ENCODE measurements at regions not wholly inside any gene's neighbourhood (a gene's known extent, or its start where the extent isn't known, plus 50 kb on each side); places are given as distances from the start of the nearest gene placed in this dataset.

DNA sequence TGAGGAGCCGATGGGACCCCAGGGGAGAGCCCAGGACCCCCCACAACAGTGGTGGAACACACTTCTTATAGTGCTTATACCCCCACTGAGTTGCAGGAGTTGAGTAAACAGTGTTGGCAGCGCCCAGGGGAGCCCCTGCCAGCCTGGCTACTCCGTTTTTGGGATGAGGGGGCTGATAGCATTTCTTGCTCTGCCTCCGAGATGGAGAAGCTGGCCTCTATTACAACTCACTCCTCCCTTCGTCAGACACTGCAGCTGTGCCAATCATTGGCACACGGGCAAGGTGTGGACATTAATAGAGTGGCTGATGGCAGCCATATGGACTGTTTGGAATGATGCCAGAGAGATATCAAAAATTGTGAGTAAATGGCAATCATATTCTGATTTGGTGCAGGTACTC lies 94.9 kb upstream of the TMPO start:
- peaks cover 3% of the 10 kb centered on the region; the same call in 1 of the 2 replicates for H3K4me1 ChIP-seq (ENCODE audit: control insufficient read depth, insufficient read depth, low read length)

DNA sequence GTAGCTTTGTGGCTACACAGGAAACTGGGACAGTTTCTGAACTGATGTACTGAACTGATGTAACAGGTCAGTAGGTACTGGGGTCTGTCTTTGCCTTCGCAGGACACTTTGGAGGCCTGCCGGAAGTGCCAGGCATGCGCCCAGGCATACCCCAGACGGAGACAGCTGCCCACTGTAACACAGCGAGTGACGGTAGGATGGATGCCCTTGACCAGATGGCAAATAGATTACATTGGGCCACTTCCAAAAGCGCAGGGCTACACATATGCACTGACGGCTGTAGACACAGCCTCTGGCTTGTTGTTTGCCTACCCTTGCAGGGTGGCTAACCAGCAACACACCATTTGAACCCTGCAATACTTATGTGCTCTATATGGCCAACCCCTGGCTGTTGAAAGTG lies 94.1 kb upstream of the TMPO start:
- no peak overlapping the region for H3K4me3 ChIP-seq (ENCODE audit: low read length)
- peaks cover 3% of the 10 kb centered on the region; the same call in 1 of the 2 replicates for H3K4me1 ChIP-seq (ENCODE audit: control insufficient read depth, insufficient read depth, low read length)
- no peak overlapping the region for H3K27ac ChIP-seq (ENCODE audit: low read length)
- no peaks in the 10 kb centered on the region for H3K9me3 ChIP-seq (ENCODE audit: control insufficient read depth, insufficient read depth, low read length)
- no CpG with 5 or more reads among the region's 8 CpGs for WGBS (ENCODE audit: insufficient coverage, insufficient read length)
- no peaks in the 10 kb centered on the region for H3K27me3 ChIP-seq (ENCODE audit: control insufficient read depth, insufficient read depth, low read length)
- DNase-seq (ENCODE audit: low read depth, low spot score), result no peak
- H3K36me3 ChIP-seq (ENCODE audit: control insufficient read depth, insufficient read depth, low read length), result no peaks in the 10 kb centered on the region

More for the DNA sequence above, 94.9 kb upstream of the TMPO start:
- Histone ChIP-seq H3K4me3 (ENCODE audit: low read length) (no peak overlapping the region), H3K9me3 (ENCODE audit: control insufficient read depth, insufficient read depth, low read length) (no peaks in the 10 kb centered on the region), H3K27me3 (ENCODE audit: control insufficient read depth, insufficient read depth, low read length) (no peaks in the 10 kb centered on the region), H3K36me3 (ENCODE audit: control insufficient read depth, insufficient read depth, low read length) (no peaks in the 10 kb centered on the region), H3K27ac (ENCODE audit: low read length) (no peak overlapping the region)
- no peak for DNase-seq (ENCODE audit: low read depth, low spot score)
- no CpG with 5 or more reads among the region's 6 CpGs for WGBS (ENCODE audit: insufficient coverage, insufficient read length)

DNA sequence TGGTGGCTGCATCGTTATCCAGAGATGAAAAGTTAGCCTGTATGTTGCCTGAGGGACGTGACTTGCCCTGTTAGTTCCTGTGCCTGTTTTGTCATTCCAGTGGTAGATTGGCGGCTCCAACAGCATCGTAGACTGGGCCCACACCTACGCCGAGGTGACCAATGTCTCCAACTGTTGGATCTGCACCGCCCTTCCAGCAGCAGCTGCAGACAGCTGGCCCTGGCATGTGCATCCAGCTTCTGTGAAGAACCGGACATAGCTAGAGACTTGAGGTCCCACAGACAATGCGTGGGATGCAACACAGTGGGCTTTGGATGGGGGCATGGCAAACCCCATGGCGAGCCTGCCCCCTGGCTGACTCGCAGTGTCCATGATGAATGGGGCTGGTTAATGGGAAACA lies 93.0 kb upstream of the TMPO start:
- Histone ChIP-seq H3K27me3 (ENCODE audit: control insufficient read depth, insufficient read depth, low read length) (no peaks in the 10 kb centered on the region), H3K27ac (ENCODE audit: low read length) (no peak overlapping the region), H3K4me3 (ENCODE audit: low read length) (no peak overlapping the region), H3K4me1 (ENCODE audit: control insufficient read depth, insufficient read depth, low read length) (peaks cover 3% of the 10 kb centered on the region; the same call in 1 of the 2 replicates), H3K36me3 (ENCODE audit: control insufficient read depth, insufficient read depth, low read length) (no peaks in the 10 kb centered on the region), H3K9me3 (ENCODE audit: control insufficient read depth, insufficient read depth, low read length) (no peaks in the 10 kb centered on the region)
- DNase-seq (ENCODE audit: low read depth, low spot score), result no peak
- no CpG with 5 or more reads among the region's 11 CpGs for WGBS (ENCODE audit: insufficient coverage, insufficient read length)

DNA sequence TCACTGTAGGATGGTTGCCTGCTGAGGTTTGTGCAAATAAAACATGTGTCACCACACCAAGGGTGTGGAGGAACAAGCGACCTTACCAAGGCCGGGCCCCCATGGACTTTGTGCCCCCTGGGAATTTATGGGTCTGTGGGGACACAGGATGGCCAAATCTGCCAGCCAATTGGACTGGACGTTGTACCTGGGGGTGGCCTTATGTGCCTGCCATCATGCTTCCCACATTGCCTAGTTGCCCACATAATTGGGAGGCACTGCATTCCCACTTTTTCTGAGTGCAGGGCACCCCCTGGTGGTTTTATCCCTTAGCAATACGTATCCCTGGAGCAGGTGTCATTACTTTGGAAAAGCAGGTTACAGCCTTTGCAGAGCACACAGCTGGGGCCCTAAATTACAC lies 92.6 kb upstream of the TMPO start:
- Histone ChIP-seq H3K4me1 (ENCODE audit: control insufficient read depth, insufficient read depth, low read length) (peaks cover 3% of the 10 kb centered on the region; the same call in 1 of the 2 replicates), H3K4me3 (ENCODE audit: low read length) (no peak overlapping the region), H3K36me3 (ENCODE audit: control insufficient read depth, insufficient read depth, low read length) (no peaks in the 10 kb centered on the region), H3K27ac (ENCODE audit: low read length) (no peak overlapping the region), H3K27me3 (ENCODE audit: control insufficient read depth, insufficient read depth, low read length) (no peaks in the 10 kb centered on the region), H3K9me3 (ENCODE audit: control insufficient read depth, insufficient read depth, low read length) (no peaks in the 10 kb centered on the region)
- no peak for DNase-seq (ENCODE audit: low read depth, low spot score)
- WGBS (ENCODE audit: insufficient coverage, insufficient read length), result no CpG with 5 or more reads among the region's 4 CpGs

DNA sequence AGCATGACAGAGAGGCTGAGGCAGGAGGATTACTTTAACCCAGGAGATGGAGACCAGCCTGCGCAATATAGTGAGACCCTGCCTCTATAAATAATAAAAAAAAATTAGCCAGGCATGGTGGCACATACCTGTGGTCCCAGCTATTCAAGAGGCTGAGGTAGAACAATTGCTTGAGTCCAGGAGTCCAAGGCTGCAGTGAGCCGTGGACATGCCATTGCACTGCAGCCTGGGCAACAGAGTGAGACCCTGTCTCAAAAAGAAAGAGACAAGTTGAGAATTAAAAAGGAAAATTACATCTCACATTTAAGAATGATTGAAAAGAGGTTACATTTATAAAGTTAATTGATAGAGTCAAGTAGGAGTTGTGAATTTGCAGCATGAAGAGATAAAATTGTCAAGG lies 91.4 kb upstream of the TMPO start:
- no peaks in the 10 kb centered on the region for H3K27me3 ChIP-seq (ENCODE audit: control insufficient read depth, insufficient read depth, low read length)
- no peak overlapping the region for H3K4me3 ChIP-seq (ENCODE audit: low read length)
- H3K4me1 ChIP-seq (ENCODE audit: control insufficient read depth, insufficient read depth, low read length), result peaks cover 2% of the 10 kb centered on the region; the same call in 1 of the 2 replicates
- no peaks in the 10 kb centered on the region for H3K9me3 ChIP-seq (ENCODE audit: control insufficient read depth, insufficient read depth, low read length)
- WGBS (ENCODE audit: insufficient coverage, insufficient read length), result no CpG with 5 or more reads among the region's 2 CpGs
- no peak overlapping the region for H3K27ac ChIP-seq (ENCODE audit: low read length)
- H3K36me3 ChIP-seq (ENCODE audit: control insufficient read depth, insufficient read depth, low read length), result no peaks in the 10 kb centered on the region
- no peak for DNase-seq (ENCODE audit: low read depth, low spot score)

DNA sequence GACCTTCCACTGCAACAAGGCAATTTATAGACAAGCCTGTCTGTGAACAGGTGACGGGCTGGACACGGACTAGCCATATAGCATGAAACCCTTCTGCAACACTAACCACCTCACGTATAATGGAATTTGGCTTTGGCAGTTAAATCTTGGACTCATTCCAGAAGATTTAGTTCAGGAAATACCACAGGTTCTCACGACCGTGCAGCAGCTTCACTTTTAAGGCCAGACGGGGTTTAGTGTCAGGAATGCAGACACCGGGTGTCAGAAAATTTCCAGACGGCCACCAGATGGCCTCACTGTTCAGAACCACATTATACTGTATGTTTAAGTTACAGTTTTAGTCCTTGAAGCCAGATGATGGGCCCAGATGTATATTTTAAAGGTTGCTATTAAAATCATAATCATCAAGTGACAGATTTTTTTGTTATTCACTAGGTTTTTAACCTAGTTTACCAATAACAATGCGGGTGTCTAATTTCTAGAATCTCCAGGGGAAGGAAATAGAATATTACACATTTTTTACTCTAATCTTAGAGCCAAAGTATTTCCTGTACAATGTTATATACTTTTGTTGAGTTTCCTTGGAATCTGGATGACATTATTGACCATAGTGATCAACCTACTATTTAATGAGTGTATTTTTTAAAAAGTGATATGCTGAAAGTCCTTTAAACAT lies 90.5 kb upstream of the TMPO start:
- no peak overlapping the region for H3K4me3 ChIP-seq (ENCODE audit: low read length)
- H3K27ac ChIP-seq (ENCODE audit: low read length), result no peak overlapping the region
- no peaks in the 10 kb centered on the region for H3K9me3 ChIP-seq (ENCODE audit: control insufficient read depth, insufficient read depth, low read length)
- no peaks in the 10 kb centered on the region for H3K27me3 ChIP-seq (ENCODE audit: control insufficient read depth, insufficient read depth, low read length)
- no peaks in the 10 kb centered on the region for H3K36me3 ChIP-seq (ENCODE audit: control insufficient read depth, insufficient read depth, low read length)
- no CpG with 5 or more reads among the region's 9 CpGs for WGBS (ENCODE audit: insufficient coverage, insufficient read length)
- no peak for DNase-seq (ENCODE audit: low read depth, low spot score)
- H3K4me1 ChIP-seq (ENCODE audit: control insufficient read depth, insufficient read depth, low read length), result peaks cover 2% of the 10 kb centered on the region; the same call in 1 of the 2 replicates

- no CpG with 5 or more reads among the region's 4 CpGs for WGBS (ENCODE audit: insufficient coverage, insufficient read length)
- no peaks in the 10 kb centered on the region for H3K9me3 ChIP-seq (ENCODE audit: control insufficient read depth, insufficient read depth, low read length)
- no peaks in the 10 kb centered on the region for H3K36me3 ChIP-seq (ENCODE audit: control insufficient read depth, insufficient read depth, low read length)
- no peak for DNase-seq (ENCODE audit: low read depth, low spot score)
- no peak overlapping the region for H3K4me3 ChIP-seq (ENCODE audit: low read length)
- no peak overlapping the region for H3K27ac ChIP-seq (ENCODE audit: low read length)
- H3K4me1 ChIP-seq (ENCODE audit: control insufficient read depth, insufficient read depth, low read length), result peaks cover 2% of the 10 kb centered on the region; the same call in 1 of the 2 replicates
- H3K27me3 ChIP-seq (ENCODE audit: control insufficient read depth, insufficient read depth, low read length), result no peaks in the 10 kb centered on the region
Observed at GRCh38 chr12:98425859-98426258, 89.5 kb upstream of the TMPO start.

DNA sequence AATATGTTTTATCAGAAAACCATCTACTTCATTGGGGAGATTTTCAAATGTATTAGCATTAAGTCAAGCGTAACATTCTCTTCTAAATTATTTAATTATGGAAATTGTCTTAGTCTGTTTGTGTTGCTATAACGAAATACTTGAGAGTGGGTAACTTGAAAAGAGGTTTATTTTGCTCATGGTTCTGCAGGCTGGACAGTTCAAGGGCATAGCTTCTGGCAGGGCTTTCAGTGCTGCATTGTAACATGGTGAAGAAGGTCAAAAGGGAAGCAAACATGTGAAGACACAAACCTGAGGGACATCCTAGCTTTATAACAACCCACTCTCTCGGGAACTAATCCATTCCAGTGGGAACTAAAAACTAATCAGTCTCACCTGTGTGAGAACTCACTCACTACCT lies 84.3 kb upstream of the TMPO start:
- whole genome bisulfite sequencing (ENCODE audit: insufficient coverage, insufficient read length), result no CpG with 5 or more reads among the region's 3 CpGs
- no peak overlapping the region for H3K27ac ChIP-seq (ENCODE audit: low read length)

GRCh38 chr12:98437166-98437565 lies 78.2 kb upstream of the TMPO start:
- no CpG with 5 or more reads among the region's 4 CpGs for WGBS (ENCODE audit: insufficient coverage, insufficient read length)
- no peak overlapping the region for H3K27ac ChIP-seq (ENCODE audit: low read length)
- H3K4me3 ChIP-seq (ENCODE audit: low read length), result no peak overlapping the region
- no peaks in the 10 kb centered on the region for H3K9me3 ChIP-seq (ENCODE audit: control insufficient read depth, insufficient read depth, low read length)
- no peak for DNase-seq (ENCODE audit: low read depth, low spot score)
- no peaks in the 10 kb centered on the region for H3K4me1 ChIP-seq (ENCODE audit: control insufficient read depth, insufficient read depth, low read length)
- H3K27me3 ChIP-seq (ENCODE audit: control insufficient read depth, insufficient read depth, low read length), result no peaks in the 10 kb centered on the region
- H3K36me3 ChIP-seq (ENCODE audit: control insufficient read depth, insufficient read depth, low read length), result no peaks in the 10 kb centered on the region

More for the DNA sequence above, 84.3 kb upstream of the TMPO start:
- Histone ChIP-seq H3K27me3 (ENCODE audit: control insufficient read depth, insufficient read depth, low read length) (no peaks in the 10 kb centered on the region), H3K4me3 (ENCODE audit: low read length) (no peak overlapping the region), H3K9me3 (ENCODE audit: control insufficient read depth, insufficient read depth, low read length) (no peaks in the 10 kb centered on the region), H3K36me3 (ENCODE audit: control insufficient read depth, insufficient read depth, low read length) (no peaks in the 10 kb centered on the region), H3K4me1 (ENCODE audit: control insufficient read depth, insufficient read depth, low read length) (no peaks in the 10 kb centered on the region)
- no peak for DNase-seq (ENCODE audit: low read depth, low spot score)

DNA sequence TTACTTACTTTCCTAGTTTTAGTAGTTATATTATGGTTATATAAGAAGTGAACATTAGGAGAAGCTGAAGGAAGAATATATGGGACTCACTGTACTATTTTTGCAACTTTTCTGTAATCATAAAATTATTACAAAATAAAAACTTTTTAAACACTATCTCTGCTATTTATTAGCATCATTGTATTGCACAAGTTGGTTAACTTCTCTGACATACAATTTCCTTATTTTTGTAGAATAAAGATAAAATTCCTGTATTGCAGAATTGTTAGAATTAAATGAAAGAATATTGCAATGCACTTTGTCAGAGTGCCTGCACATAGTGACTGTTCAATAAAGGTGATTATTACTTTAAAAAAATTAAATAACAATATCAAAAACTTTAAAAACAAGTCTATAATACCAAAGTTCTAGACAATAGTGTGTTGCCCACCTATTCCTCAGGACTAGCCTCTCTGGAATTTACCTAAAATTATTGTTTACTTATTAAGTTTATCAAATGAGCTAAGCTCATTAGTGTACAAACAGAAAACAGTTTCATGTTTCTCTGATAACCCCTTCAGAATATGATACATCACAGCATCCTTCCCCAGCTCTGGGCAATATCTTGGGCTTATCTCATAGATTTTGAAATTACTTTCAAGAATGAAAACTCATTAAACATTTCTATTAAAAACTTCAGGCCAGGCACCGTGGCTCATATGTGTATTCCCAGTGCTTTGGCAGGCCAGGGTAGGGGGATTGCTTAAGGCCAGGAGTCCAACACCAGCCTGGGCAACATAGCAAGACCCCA lies 77.4 kb upstream of the TMPO start:
- H3K27me3 ChIP-seq (ENCODE audit: control insufficient read depth, insufficient read depth, low read length), result no peaks in the 10 kb centered on the region
- no peak overlapping the region for H3K27ac ChIP-seq (ENCODE audit: low read length)
- no CpG with 5 or more reads among the region's 1 CpG for WGBS (ENCODE audit: insufficient coverage, insufficient read length)
- H3K36me3 ChIP-seq (ENCODE audit: control insufficient read depth, insufficient read depth, low read length), result no peaks in the 10 kb centered on the region
- no peaks in the 10 kb centered on the region for H3K4me1 ChIP-seq (ENCODE audit: control insufficient read depth, insufficient read depth, low read length)
- H3K9me3 ChIP-seq (ENCODE audit: control insufficient read depth, insufficient read depth, low read length), result no peaks in the 10 kb centered on the region
- no peak overlapping the region for H3K4me3 ChIP-seq (ENCODE audit: low read length)
- DNase-seq (ENCODE audit: low read depth, low spot score), result no peak

All from iPS DF 6.9 (cell line).